GM12891 (cell line): ENCODE measurements at regions not wholly inside any gene's neighbourhood (a gene's known extent, or its start where the extent isn't known, plus 50 kb on each side); places are given as distances from the start of the nearest gene placed in this dataset.

Experiments used
- PAX5 ChIP-seq: IDR thresholded peaks from 2 replicates; pipeline ENCODE4 v1.6.1; 2011; ENCODE audit warnings: low read length, moderate library complexity, mild to moderate bottlenecking; ENCODE audit not compliant: insufficient read depth, severe bottlenecking
- POLR2A ChIP-seq: IDR thresholded peaks from 2 replicates; pipeline ENCODE4 v1.6.1; 2011; ENCODE audit warnings: low read depth, low read length, control low read depth
- POLR2AphosphoS5 ChIP-seq: IDR thresholded peaks from 2 replicates; pipeline ENCODE4 v1.6.1; 2011; ENCODE audit warnings: low read depth, low read length, control low read depth
- TAF1 ChIP-seq: IDR thresholded peaks from 2 replicates; pipeline ENCODE4 v1.6.1; 2011; ENCODE audit warnings: low read depth, low read length, control low read depth

- no peak for TF ChIP-seq POLR2A
- TF ChIP-seq POLR2AphosphoS5, result no peak
- TF ChIP-seq TAF1, result no peak
- no peak for TF ChIP-seq PAX5
Measured at GRCh38 chr2:185919155-185919554, 180.6 kb downstream of the FSIP2 start.
